ENCODE measurements at regions not wholly inside any gene's neighbourhood (a gene's known extent, or its start where the extent isn't known, plus 50 kb on each side); places are given as distances from the start of the nearest gene placed in this dataset.
A peak's percentile ranks its signal among the peaks of the same experiment; 100 is the strongest.

DNA sequence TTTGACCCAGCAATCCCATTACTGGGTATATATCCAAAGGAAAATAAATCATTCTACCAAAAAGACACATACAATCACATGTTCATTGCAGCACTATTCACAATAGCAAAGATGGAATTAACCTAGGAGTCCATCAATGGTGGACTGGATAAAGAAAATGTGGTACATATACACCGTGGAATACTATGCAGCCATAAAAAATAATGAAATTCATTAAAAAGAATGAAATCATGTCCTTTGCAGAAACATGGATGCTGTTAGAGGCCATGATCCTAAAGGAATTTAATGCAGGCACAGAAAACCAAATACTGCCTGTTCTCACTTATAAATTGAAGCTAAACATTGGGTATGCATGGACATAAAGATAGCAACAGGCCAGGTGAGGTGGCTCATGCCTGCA lies 61.9 kb upstream of the BMP6 start:
- H3K27me3 Mint-ChIP-seq = peaks cover 10% of the 10 kb centered on the region
- ChIA-PET POLR2A (no interaction called here), CTCF (no interaction called here)
- H3K4me3 Mint-ChIP-seq = no peak overlapping the region
- DNase-seq (no peak), ATAC-seq (no peak)
- H3K4me1 Mint-ChIP-seq = no peaks in the 10 kb centered on the region
- no peaks in the 10 kb centered on the region for H3K9me3 Mint-ChIP-seq (ENCODE audit: low read depth)
- intact Hi-C loops (cut with DNase I, micrococcal nuclease) = no loop called here
- no peak overlapping the region for H3K27ac Mint-ChIP-seq
- no peaks in the 10 kb centered on the region for H3K36me3 Mint-ChIP-seq (ENCODE audit: low read depth)

DNA sequence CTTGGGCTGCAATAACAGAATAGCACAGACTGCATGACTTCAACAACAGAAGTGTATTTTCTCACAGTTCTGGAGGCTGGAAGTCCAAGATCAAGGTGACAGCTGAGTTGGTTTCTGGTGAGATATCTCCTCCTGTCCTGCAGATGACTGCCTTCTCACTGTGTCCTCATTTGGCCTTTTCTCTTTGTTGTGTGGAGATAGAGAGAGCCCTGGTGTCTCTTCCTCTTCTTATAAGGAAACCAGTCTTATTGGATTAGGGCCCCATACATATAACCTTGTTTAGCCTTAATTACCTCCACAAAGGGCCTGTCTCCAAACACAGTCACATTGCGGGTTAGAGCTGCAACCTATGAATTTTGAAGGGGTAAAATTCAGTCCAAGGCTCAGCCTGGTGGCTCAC lies 57.0 kb upstream of the BMP6 start:
- no peaks in the 10 kb centered on the region for H3K9me3 Mint-ChIP-seq (ENCODE audit: low read depth)
- no peak for ATAC-seq
- H3K4me1 Mint-ChIP-seq = no peaks in the 10 kb centered on the region
- H3K27ac Mint-ChIP-seq = no peak overlapping the region
- no peaks in the 10 kb centered on the region for H3K36me3 Mint-ChIP-seq (ENCODE audit: low read depth)
- no peak for DNase-seq
- intact Hi-C loops (cut with DNase I, micrococcal nuclease) = no loop called here
- H3K4me3 Mint-ChIP-seq = no peak overlapping the region
- ChIA-PET POLR2A (interaction anchor here (0.6 kb wide), 1 partner anchor 399 kb away, joined by 5 read pairs; no protein-coding TSS in a partner anchor), CTCF (no interaction called here)
- peaks cover 8% of the 10 kb centered on the region for H3K27me3 Mint-ChIP-seq

DNA sequence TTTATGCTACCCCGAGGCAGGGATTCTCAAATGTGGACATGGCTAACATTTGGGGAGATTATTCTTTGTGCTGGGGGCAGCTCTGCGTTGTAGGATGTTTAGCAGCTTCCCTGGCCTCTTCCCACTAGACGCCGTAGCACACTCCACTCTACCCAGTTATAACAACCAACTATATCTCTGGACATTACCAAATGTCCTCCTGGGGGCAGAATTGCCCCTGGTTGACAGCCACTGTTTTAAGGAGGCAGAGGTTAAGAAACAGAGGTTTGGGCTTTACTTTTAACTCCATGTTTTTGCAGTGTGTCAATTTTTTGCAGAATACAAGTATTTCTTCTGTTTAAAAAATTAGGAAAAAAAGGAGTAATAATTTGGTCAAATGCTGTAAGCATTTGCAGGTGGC lies 56.2 kb upstream of the BMP6 start:
- H3K27me3 Mint-ChIP-seq = peaks cover 8% of the 10 kb centered on the region
- intact Hi-C loops (cut with DNase I, micrococcal nuclease) = no loop called here
- no peaks in the 10 kb centered on the region for H3K36me3 Mint-ChIP-seq (ENCODE audit: low read depth)
- H3K4me1 Mint-ChIP-seq = no peaks in the 10 kb centered on the region
- ChIA-PET POLR2A (interaction anchor here (0.6 kb wide), 1 partner anchor 398 kb away, joined by 5 read pairs; no protein-coding TSS in a partner anchor), CTCF (interaction anchor here (1.3 kb wide), 1 partner anchor 10 kb away, joined by 3 read pairs; no protein-coding TSS in a partner anchor)
- H3K4me3 Mint-ChIP-seq = no peak overlapping the region
- H3K9me3 Mint-ChIP-seq (ENCODE audit: low read depth) = no peaks in the 10 kb centered on the region
- H3K27ac Mint-ChIP-seq = no peak overlapping the region
- ATAC-seq (no peak), DNase-seq (no peak)

DNA sequence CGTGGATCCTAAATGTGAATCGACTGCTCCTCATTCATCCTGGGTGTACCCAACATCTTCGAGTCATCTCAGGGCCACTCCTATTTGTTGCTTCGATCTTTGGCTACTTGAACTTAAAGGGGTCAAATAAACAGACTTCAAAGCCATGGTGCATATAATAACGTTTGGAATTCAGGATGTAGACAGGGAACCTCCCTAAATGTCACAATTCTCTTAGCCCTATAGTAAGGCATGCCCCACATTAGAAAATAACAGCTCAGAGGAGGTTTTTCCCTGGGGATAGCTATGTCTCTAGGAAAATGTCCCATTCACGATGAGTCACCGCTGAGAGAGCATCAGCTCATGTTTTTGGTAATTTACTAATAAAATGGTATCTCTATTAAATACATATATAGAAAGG lies 54.8 kb upstream of the BMP6 start:
- DNase-seq (no peak), ATAC-seq (no peak)
- POLR2A ChIA-PET = no interaction called here
- H3K4me1 Mint-ChIP-seq = no peaks in the 10 kb centered on the region
- no peaks in the 10 kb centered on the region for H3K36me3 Mint-ChIP-seq (ENCODE audit: low read depth)
- peaks cover 8% of the 10 kb centered on the region for H3K27me3 Mint-ChIP-seq
- H3K4me3 Mint-ChIP-seq = no peak overlapping the region
- no peaks in the 10 kb centered on the region for H3K9me3 Mint-ChIP-seq (ENCODE audit: low read depth)
- CTCF ChIA-PET = interaction anchor here (0.5 to 1.3 kb wide), 2 partner anchors 9 to 225 kb away, joined by 3 to 4 read pairs; no protein-coding TSS in a partner anchor
- H3K27ac Mint-ChIP-seq = no peak overlapping the region
- intact Hi-C loops (cut with DNase I, micrococcal nuclease) = no loop called here

- no peak overlapping the region for H3K27ac Mint-ChIP-seq
- DNase-seq (no peak), ATAC-seq (no peak)
- H3K36me3 Mint-ChIP-seq (ENCODE audit: low read depth) = no peaks in the 10 kb centered on the region
- intact Hi-C loops (cut with DNase I, micrococcal nuclease) = no loop called here
- ChIA-PET CTCF (interaction anchor here (0.5 kb wide), 1 partner anchor 225 kb away, joined by 4 read pairs; no protein-coding TSS in a partner anchor), POLR2A (no interaction called here)
- H3K9me3 Mint-ChIP-seq (ENCODE audit: low read depth) = no peaks in the 10 kb centered on the region
- H3K4me1 Mint-ChIP-seq = no peaks in the 10 kb centered on the region
- H3K27me3 Mint-ChIP-seq = peaks cover 8% of the 10 kb centered on the region
- H3K4me3 Mint-ChIP-seq = no peak overlapping the region
Observed at GRCh38 chr6:7671581-7671980, 54.3 kb upstream of the BMP6 start.

DNA sequence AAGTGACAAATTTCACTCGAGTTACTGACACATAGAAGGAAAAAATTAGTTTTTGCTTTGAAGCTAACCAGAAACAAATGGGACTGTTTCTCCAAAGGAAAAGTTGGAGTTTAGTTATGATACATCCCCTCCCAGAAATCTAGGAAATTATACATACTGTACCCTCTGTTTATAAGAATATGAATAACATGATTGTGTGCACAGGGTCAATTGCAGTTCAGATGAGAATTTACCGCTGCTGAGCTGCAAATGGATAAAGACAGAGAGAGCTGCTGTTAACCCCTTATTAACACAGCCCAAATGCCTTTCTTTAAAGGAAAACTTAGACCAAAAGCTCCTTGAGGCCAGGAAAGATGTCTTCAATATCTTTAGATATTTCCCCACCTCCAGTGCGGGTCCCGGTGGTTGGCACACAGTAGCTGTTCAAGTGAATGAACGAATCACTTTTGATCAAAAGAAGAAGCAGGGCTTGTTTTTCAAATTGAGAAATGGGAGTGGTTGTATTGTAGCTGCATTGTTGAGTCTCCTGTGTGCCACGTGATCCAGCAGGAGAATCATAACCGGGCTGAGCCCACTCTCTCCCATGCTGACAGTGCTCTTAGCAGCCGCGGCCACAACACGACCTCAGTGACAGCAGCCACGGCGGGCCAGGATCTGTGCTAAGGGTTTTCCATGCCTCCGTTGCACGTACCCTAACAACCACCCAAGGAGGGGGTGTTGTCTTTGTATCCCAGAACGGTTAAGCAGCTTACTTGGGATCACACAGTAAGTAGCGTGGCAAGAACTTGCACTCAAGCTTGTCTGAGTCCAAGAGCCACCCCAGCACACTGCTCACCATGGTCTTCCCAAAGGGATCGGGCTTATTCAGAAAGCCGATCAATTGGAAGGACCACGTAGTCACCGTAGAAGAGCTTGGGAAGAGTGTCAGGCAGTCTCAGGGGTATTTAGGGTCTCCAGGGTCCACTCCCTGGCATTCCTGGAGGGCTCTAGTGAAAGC lies 53.5 kb upstream of the BMP6 start:
- DNase-seq (no peak), ATAC-seq (no peak)
- H3K4me3 Mint-ChIP-seq = no peak overlapping the region
- intact Hi-C loops (cut with DNase I, micrococcal nuclease) = no loop called here
- H3K4me1 Mint-ChIP-seq = no peaks in the 10 kb centered on the region
- no peak overlapping the region for H3K27ac Mint-ChIP-seq
- CTCF ChIA-PET = interaction anchor here (0.7 kb wide), 1 partner anchor 1525 kb away, joined by 3 read pairs; no protein-coding TSS in a partner anchor
- H3K36me3 Mint-ChIP-seq (ENCODE audit: low read depth) = no peaks in the 10 kb centered on the region
- H3K9me3 Mint-ChIP-seq (ENCODE audit: low read depth) = no peaks in the 10 kb centered on the region
- H3K27me3 Mint-ChIP-seq = peaks cover 8% of the 10 kb centered on the region
- POLR2A ChIA-PET = no interaction called here

- CTCF ChIA-PET = no interaction called here
- POLR2A ChIA-PET = no interaction called here
- ATAC-seq (no peak), DNase-seq (peak; percentile 5)
- no peaks in the 10 kb centered on the region for H3K9me3 Mint-ChIP-seq (ENCODE audit: low read depth)
- no peaks in the 10 kb centered on the region for H3K36me3 Mint-ChIP-seq (ENCODE audit: low read depth)
- H3K27ac Mint-ChIP-seq = no peak overlapping the region
- peaks cover 8% of the 10 kb centered on the region for H3K27me3 Mint-ChIP-seq
- intact Hi-C loops (cut with DNase I, micrococcal nuclease) = no loop called here
- no peak overlapping the region for H3K4me3 Mint-ChIP-seq
- H3K4me1 Mint-ChIP-seq = no peaks in the 10 kb centered on the region
Observed at GRCh38 chr6:7673063-7673536, 52.8 kb upstream of the BMP6 start.

DNA sequence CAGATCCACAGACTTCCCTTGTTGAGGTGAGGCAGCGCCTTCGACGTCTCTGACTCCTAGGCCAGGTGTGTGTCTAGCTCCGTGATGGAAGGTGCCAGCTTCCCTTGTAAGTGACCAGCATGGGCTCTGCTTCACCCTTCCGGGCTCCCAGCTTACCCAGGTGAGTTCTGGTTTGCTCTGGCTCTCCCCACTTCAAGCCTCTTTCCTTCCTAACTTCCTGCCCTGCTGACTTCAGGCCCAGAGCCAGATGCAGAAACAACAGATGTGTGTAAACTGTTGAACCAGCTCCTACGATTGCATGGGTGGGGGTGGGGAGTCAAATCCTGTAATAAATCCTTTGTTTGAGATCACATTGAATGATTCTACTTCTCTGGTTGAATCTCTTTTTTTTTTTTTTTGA lies 51.6 kb upstream of the BMP6 start:
- POLR2A ChIA-PET = no interaction called here
- DNase-seq (no peak), ATAC-seq (no peak)
- CTCF ChIA-PET = no interaction called here
- no peaks in the 10 kb centered on the region for H3K4me1 Mint-ChIP-seq
- intact Hi-C loops (cut with DNase I, micrococcal nuclease) = no loop called here
- H3K27me3 Mint-ChIP-seq = peaks cover 6% of the 10 kb centered on the region
- no peak overlapping the region for H3K4me3 Mint-ChIP-seq
- H3K9me3 Mint-ChIP-seq (ENCODE audit: low read depth) = no peaks in the 10 kb centered on the region
- H3K27ac Mint-ChIP-seq = no peak overlapping the region
- no peaks in the 10 kb centered on the region for H3K36me3 Mint-ChIP-seq (ENCODE audit: low read depth)

DNA sequence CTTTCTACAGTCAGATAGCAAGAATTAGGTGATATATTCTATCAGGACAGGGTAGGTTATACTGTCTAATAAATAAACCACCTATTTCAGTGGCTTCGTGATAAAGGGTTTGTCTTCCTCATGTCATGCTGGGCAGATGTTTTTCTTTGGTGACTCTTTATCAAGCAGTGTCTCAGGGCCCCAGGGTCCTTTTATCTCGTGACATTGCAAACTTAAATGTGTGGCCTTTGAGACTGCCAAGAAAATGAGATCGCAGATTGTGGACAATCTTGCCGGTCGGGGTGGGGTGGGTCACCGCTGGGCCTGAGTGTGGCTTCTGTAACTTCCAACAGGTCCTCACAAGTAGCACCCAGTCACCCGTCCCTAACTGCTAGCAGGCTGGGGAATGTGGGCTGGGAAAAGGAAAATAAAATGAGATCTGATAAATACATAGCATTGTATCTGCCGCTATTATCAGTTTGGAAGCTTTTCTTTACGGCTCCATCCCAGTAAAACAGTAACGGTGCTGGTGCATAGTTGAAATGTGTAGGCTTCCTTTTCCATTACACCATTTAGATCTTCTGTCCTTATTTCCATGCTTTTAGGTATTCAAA lies 50.5 kb upstream of the BMP6 start:
- no peaks in the 10 kb centered on the region for H3K4me1 Mint-ChIP-seq
- H3K4me3 Mint-ChIP-seq = no peak overlapping the region
- ChIA-PET CTCF (no interaction called here), POLR2A (no interaction called here)
- H3K27me3 Mint-ChIP-seq = peaks cover 8% of the 10 kb centered on the region
- DNase-seq (no peak), ATAC-seq (no peak)
- intact Hi-C loops (cut with DNase I, micrococcal nuclease) = no loop called here
- no peaks in the 10 kb centered on the region for H3K9me3 Mint-ChIP-seq (ENCODE audit: low read depth)
- H3K36me3 Mint-ChIP-seq (ENCODE audit: low read depth) = no peaks in the 10 kb centered on the region
- no peak overlapping the region for H3K27ac Mint-ChIP-seq

Measured in activated CD4-positive, alpha-beta T cell treated with anti-CD3 and anti-CD28 coated beads for 36 hours (primary cell).